HepG2 (cell line): ENCODE measurements at regions not wholly inside any gene's neighbourhood (a gene's known extent, or its start where the extent isn't known, plus 50 kb on each side); places are given as distances from the start of the nearest gene placed in this dataset.

Experiments
- ELF1 ChIP-seq: sonication (generic); formaldehyde crosslinking; IDR thresholded peaks from 2 replicates; pipeline ENCODE4 v1.4.0; 2020; ENCODE audit warnings: missing genetic modification reagents
- HNRNPUL1 ChIP-seq: fragments of 200-400 bp; formaldehyde crosslinking; IDR thresholded peaks from 2 replicates; pipeline ENCODE4 v1.6.1; 2017; ENCODE audit warnings: low read depth, mild to moderate bottlenecking, low read length, moderate library complexity
- KLF9 ChIP-seq: IDR thresholded peaks from 2 replicates; pipeline ENCODE4 v1.6.1; 2016; ENCODE audit warnings: low read depth
- NFKB2 ChIP-seq: sonication (generic); formaldehyde crosslinking; IDR thresholded peaks from 2 replicates; pipeline ENCODE4 v1.4.0; 2020; ENCODE audit warnings: missing genetic modification reagents, borderline replicate concordance
- PAX8 ChIP-seq: sonication (generic); formaldehyde crosslinking; IDR thresholded peaks from 2 replicates; pipeline ENCODE4 v1.8.0; 2022; ENCODE audit warnings: mild to moderate bottlenecking, missing genetic modification reagents, borderline replicate concordance
- SKIL ChIP-seq: sonication (generic); formaldehyde crosslinking; IDR thresholded peaks from 2 replicates; pipeline ENCODE4 v1.8.0; 2022; ENCODE audit warnings: missing genetic modification reagents, mild to moderate bottlenecking, moderate library complexity, borderline replicate concordance
- SOX13 ChIP-seq, 3 experiments: fragments of 450-650 bp in 1 of 3; sonication (generic) in 1 of 3; formaldehyde crosslinking in 1 of 3; IDR thresholded peaks in 2 of 3; conservative IDR thresholded peaks in 1 of 3; 2 replicates each; pipeline versions ENCODE4 v1.5.0 to v1.6.1; 2016 to 2020; ENCODE audit warnings: antibody characterized with exemption in 1 of 3, mild to moderate bottlenecking in 1 of 3, missing compliant biosample characterization in 1 of 3, missing genetic modification reagents in 1 of 3, moderate library complexity in 1 of 3
- TEAD3 ChIP-seq: optimal IDR thresholded peaks from 2 replicates; pipeline ENCODE3; 2016; ENCODE audit warnings: borderline replicate concordance
- ZBTB14 ChIP-seq: sonication (generic); formaldehyde crosslinking; IDR thresholded peaks from 2 replicates; pipeline ENCODE4 v1.4.0; 2020; ENCODE audit warnings: missing genetic modification reagents
- ZBTB21 ChIP-seq: sonication (generic); formaldehyde crosslinking; IDR thresholded peaks from 2 replicates; pipeline ENCODE4 v1.4.0; 2020; ENCODE audit warnings: missing genetic modification reagents
- ZBTB34 ChIP-seq: sonication (generic); formaldehyde crosslinking; IDR thresholded peaks from 2 replicates; pipeline ENCODE4 v1.8.0; 2022; ENCODE audit warnings: mild to moderate bottlenecking, missing genetic modification reagents
- ZFP36L1 ChIP-seq: sonication (generic); formaldehyde crosslinking; IDR thresholded peaks from 2 replicates; pipeline ENCODE4 v1.8.0; 2022; ENCODE audit warnings: mild to moderate bottlenecking, missing genetic modification reagents, moderate library complexity
- ZNF101 ChIP-seq: sonication (generic); formaldehyde crosslinking; IDR thresholded peaks from 2 replicates; pipeline ENCODE4 v1.4.0; 2020; ENCODE audit warnings: mild to moderate bottlenecking, low read depth, missing genetic modification reagents, borderline replicate concordance
- ZNF326 ChIP-seq: sonication (generic); formaldehyde crosslinking; IDR thresholded peaks from 2 replicates; pipeline ENCODE4 v1.4.0; 2020; ENCODE audit warnings: missing genetic modification reagents, borderline replicate concordance
- ZNF362 ChIP-seq: sonication (generic); formaldehyde crosslinking; IDR thresholded peaks from 2 replicates; pipeline ENCODE4 v1.4.0; 2020; ENCODE audit warnings: missing genetic modification reagents, mild to moderate bottlenecking, borderline replicate concordance
- ZNF563 ChIP-seq: sonication (generic); formaldehyde crosslinking; IDR thresholded peaks from 2 replicates; pipeline ENCODE4 v1.8.0; 2022; ENCODE audit warnings: mild to moderate bottlenecking, moderate library complexity, missing genetic modification reagents
- ZNF577 ChIP-seq: sonication (generic); formaldehyde crosslinking; IDR thresholded peaks from 2 replicates; pipeline ENCODE4 v1.4.0; 2020; ENCODE audit warnings: mild to moderate bottlenecking, low read depth, missing genetic modification reagents, borderline replicate concordance
- ZNF709 ChIP-seq: sonication (generic); formaldehyde crosslinking; IDR thresholded peaks from 2 replicates; pipeline ENCODE4 v1.5.0; 2020; ENCODE audit warnings: mild to moderate bottlenecking, missing genetic modification reagents
- ZNF710 ChIP-seq: sonication (generic); formaldehyde crosslinking; IDR thresholded peaks from 2 replicates; pipeline ENCODE4 v1.5.0; 2020; ENCODE audit warnings: mild to moderate bottlenecking, missing genetic modification reagents, borderline replicate concordance

- peak; percentile 83; the same call in 1 of the 2 replicates for TF ChIP-seq ZNF709
- peak; percentile 91 for TF ChIP-seq ELF1 (CRISPR knock-in tag)
- TF ChIP-seq ZNF577 (CRISPR knock-in tag), result no peak
- peak; percentile 85 for TF ChIP-seq SOX13 (IDR thresholded peaks at IDR 0.05)
- TF ChIP-seq SOX13 (CRISPR knock-in tag; conservative IDR thresholded peaks at IDR 0.05 in 1 of 2, IDR thresholded peaks at IDR 0.05 in 1 of 2), result peak in 1 of 2 experiments; percentile 95; a peak in 2 of 4 replicates
- TF ChIP-seq SKIL (CRISPR knock-in tag), result peak; percentile 96
- TF ChIP-seq ZNF710, result peak; percentile 94
- TF ChIP-seq NFKB2 (CRISPR knock-in tag), result no peak
- TF ChIP-seq HNRNPUL1, result peak; percentile 50; the same call in 1 of the 2 replicates
- peak; percentile 97; the same call in 1 of the 2 replicates for TF ChIP-seq ZNF101 (CRISPR knock-in tag)
- peak; percentile 80; the same call in 1 of the 2 replicates for TF ChIP-seq ZNF362
- TF ChIP-seq ZBTB34, result peak; percentile 86
- peak; percentile 92 for TF ChIP-seq TEAD3 (CRISPR knock-in tag)
- 0 out of 2 replicates have a peak, but pooled peaks have one; percentile 51 for TF ChIP-seq PAX8 (CRISPR knock-in tag)
- peak; percentile 66; the same call in 1 of the 2 replicates for TF ChIP-seq ZNF563 (CRISPR knock-in tag)
- peak; percentile 20; the same call in 1 of the 2 replicates for TF ChIP-seq ZBTB21 (CRISPR knock-in tag)
- peak; percentile 93 for TF ChIP-seq ZFP36L1 (CRISPR knock-in tag)
- no peak for TF ChIP-seq ZBTB14 (CRISPR knock-in tag)
- no peak for TF ChIP-seq ZNF326 (CRISPR knock-in tag)
- TF ChIP-seq KLF9 (CRISPR knock-in tag), result peak; percentile 94
Measured at GRCh38 chr3:13262493-13263211, 157.5 kb downstream of the NUP210 start (continued).
